Mucosa of descending colon (tissue), 3 donors: ENCODE measurements at regions not wholly inside any gene's neighbourhood (a gene's known extent, or its start where the extent isn't known, plus 50 kb on each side); places are given as distances from the start of the nearest gene placed in this dataset.
"Not testable (repeated sequence)": the region's sequence is repeated elsewhere in the genome, so short reads cannot be mapped to it uniquely, and the experiment has no call there.

ENCODE experiments used
- ATAC-seq: fragments of 200-7000 bp; cut with Tn5 transposase; one replicate; pipeline ENCODE4 v1.9.1; 2020; ENCODE audit warnings: mild to moderate bottlenecking, moderate library complexity
- DNase-seq, 3 donors: peaks; one replicate each; pipeline ENCODE4 v3.0.0-alpha.2; 2020
- H3K36me3 ChIP-seq: fragments of 200-600 bp; one replicate; pipeline ENCODE4 v1.8.0; 2021; ENCODE audit warnings: low read depth, mild to moderate bottlenecking
- H3K4me1 ChIP-seq: fragments of 200-600 bp; one replicate; pipeline ENCODE4 v1.8.0; 2021; ENCODE audit warnings: low read depth, mild to moderate bottlenecking
- H3K4me3 ChIP-seq: fragments of 200-600 bp; one replicate; pipeline ENCODE4 v1.8.0; 2021; ENCODE audit warnings: mild to moderate bottlenecking
- H3K9me3 ChIP-seq: fragments of 200-600 bp; one replicate; pipeline ENCODE4 v1.8.0; 2021; ENCODE audit warnings: mild to moderate bottlenecking
- intact Hi-C, 2 donors: fragments of 100-400 bp; cut with DNase I in 1 of 2; cut with micrococcal nuclease in 1 of 2; formaldehyde crosslinking; loops; one replicate each; pipeline versions ENCODE4 v1.11.0 to v1.11.1; 2022; cut with DNase I, micrococcal nuclease
- TF ChIP-seq, protein P1 (sequence below): fragments of 200-600 bp; IDR thresholded peaks from one replicate; pipeline ENCODE4 v1.8.0; 2022; ENCODE audit warnings: antibody characterized with exemption, mild to moderate bottlenecking
- donor health status: DM: no; HTN: no; CAD: no; lungs with moderate emphysema.
- donor health status: DM: no; HTN: no; CAD: no.
- donor health status: DM: no; HTN: yes; CAD: no.

DNA sequence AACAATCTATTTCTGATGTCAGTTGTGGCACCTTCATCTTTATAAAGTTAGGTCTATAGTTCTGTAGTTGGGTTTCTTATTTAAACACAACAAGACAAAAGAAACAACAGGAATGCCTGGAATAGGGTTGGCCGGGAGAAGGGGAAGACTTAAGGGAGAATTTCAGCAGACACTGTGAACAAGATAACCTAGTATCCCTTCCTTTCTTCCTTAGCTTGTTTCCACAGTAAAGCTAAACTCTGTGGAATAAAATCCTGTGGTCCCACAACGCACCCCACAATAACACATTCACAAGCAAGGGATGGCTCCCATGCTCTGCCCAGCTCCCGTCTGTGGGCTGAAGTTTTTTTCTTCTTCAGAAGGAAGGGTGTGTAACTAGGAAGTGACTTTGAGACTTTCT, 124.9 kb upstream of the SMARCA2 start:
- Histone ChIP-seq H3K9me3 (no peaks in the 10 kb centered on the region), H3K4me3 (no peak overlapping the region), H3K36me3 (no peaks in the 10 kb centered on the region), H3K4me1 (no peaks in the 10 kb centered on the region)
- ATAC-seq (no peak), DNase-seq (no peak)
- TF ChIP-seq, protein P1, sequence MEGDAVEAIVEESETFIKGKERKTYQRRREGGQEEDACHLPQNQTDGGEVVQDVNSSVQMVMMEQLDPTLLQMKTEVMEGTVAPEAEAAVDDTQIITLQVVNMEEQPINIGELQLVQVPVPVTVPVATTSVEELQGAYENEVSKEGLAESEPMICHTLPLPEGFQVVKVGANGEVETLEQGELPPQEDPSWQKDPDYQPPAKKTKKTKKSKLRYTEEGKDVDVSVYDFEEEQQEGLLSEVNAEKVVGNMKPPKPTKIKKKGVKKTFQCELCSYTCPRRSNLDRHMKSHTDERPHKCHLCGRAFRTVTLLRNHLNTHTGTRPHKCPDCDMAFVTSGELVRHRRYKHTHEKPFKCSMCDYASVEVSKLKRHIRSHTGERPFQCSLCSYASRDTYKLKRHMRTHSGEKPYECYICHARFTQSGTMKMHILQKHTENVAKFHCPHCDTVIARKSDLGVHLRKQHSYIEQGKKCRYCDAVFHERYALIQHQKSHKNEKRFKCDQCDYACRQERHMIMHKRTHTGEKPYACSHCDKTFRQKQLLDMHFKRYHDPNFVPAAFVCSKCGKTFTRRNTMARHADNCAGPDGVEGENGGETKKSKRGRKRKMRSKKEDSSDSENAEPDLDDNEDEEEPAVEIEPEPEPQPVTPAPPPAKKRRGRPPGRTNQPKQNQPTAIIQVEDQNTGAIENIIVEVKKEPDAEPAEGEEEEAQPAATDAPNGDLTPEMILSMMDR, result no peak
- intact Hi-C loops, result no loop called here

DNA sequence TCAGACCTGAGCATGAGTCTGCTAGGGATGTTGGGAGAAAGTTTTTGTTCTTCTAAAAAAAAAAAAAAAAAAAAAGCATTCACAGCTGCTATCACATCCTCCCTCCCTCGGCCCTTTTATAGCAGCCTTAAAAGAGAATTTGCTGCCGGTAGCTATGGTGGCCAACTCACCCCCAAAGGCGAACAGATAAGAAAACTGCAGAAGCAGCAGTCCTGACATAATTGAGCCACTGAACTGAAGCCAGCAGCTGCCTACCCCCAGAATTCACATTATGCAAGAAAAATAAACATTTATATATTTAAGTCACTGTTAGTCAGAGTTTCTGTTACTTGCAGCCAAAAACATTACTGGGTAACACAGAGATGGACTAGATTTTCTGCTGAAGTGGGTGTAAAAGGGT, 124.3 kb upstream of the SMARCA2 start:
- Histone ChIP-seq H3K4me3 (no peak overlapping the region), H3K36me3 (no peaks in the 10 kb centered on the region), H3K4me1 (no peaks in the 10 kb centered on the region), H3K9me3 (no peaks in the 10 kb centered on the region)
- DNase-seq, result no peak
- intact Hi-C loops, result no loop called here
- TF ChIP-seq, protein P1, result no peak
- ATAC-seq, result no peak

DNA sequence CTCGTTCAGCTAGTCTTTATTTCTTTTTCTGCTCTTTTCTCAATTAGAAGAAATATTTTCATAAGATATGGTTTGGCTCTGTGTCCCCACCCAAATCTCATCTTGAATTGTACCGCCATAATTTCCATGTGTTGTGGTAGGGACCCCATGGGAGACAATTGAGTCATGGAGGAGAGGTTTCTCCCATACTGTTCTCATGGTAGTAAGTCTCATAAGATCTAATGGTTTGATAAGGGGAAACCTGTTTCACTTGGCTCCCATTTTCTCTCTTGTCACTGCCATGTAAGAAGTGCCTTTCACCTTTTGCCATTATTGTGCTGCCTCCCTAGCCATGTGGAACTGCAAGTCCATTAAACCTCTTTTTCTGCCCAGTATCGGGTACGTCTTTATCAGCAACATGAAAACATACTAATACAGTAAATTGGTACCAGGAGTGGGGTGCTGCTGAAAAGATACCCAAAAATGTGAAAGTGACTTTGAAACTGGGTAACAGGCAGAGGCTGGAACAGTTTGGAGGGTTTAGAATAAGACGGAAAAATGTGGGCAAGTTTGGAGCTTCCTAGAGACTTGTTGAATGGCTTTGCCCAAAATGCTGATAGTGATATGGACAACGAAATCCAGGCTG, 112.0 kb upstream of the SMARCA2 start:
- H3K36me3 ChIP-seq, intact Hi-C loops, H3K4me3 ChIP-seq, DNase-seq, ATAC-seq, H3K4me1 ChIP-seq: not testable (repeated sequence)
- peaks cover 20% of the 10 kb centered on the region for H3K9me3 ChIP-seq

DNA sequence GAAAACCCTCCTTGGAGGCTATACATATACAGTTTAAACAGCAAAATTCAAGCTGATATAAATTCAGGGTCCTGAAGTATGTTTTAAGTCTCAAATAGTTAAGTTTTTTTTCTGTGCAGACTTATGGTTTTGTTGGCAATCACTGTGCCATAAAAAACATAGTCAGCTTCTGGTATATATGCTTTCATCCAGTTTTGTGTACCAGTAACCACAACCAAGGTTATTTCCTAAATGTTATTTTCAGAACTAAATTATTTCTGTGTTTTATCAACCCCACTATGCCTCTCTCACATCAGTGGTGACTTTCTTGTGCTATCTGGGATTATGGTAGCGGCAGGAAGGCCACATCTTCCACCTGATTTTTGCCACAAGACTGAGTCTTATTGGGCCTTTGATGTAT, 107.7 kb upstream of the SMARCA2 start:
- TF ChIP-seq, protein P1, result no peak
- no peaks in the 10 kb centered on the region for H3K36me3 ChIP-seq
- ATAC-seq (no peak), DNase-seq (no peak)
- peaks cover 15% of the 10 kb centered on the region for H3K9me3 ChIP-seq
- intact Hi-C loops, result no loop called here
- H3K4me3 ChIP-seq, result no peak overlapping the region
- no peaks in the 10 kb centered on the region for H3K4me1 ChIP-seq

DNA sequence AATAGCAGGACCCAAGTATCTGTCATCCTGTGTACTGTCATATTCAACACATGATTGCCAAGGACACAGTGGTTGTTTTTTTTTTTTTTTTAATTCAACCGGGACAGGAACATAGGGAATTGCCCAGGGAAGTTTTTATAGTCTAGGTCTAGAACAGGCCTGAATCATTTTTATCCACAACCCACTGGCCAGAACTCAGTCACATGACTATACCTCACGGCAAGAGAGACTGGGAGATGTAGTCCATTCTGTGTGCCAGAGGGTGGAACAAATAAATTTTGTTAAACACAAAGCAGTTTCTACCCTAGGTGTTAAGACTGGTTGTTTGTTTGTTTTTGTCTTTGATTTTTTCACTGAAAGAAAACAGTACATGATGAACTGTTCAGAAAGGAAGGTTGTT, 105.8 kb upstream of the SMARCA2 start:
- TF ChIP-seq, protein P1, result no peak
- Histone ChIP-seq H3K4me3 (no peak overlapping the region), H3K36me3 (no peaks in the 10 kb centered on the region), H3K4me1 (no peaks in the 10 kb centered on the region), H3K9me3 (peaks cover under 1% of the 10 kb centered on the region)
- ATAC-seq (no peak), DNase-seq (no peak)
- intact Hi-C loops, result no loop called here

DNA sequence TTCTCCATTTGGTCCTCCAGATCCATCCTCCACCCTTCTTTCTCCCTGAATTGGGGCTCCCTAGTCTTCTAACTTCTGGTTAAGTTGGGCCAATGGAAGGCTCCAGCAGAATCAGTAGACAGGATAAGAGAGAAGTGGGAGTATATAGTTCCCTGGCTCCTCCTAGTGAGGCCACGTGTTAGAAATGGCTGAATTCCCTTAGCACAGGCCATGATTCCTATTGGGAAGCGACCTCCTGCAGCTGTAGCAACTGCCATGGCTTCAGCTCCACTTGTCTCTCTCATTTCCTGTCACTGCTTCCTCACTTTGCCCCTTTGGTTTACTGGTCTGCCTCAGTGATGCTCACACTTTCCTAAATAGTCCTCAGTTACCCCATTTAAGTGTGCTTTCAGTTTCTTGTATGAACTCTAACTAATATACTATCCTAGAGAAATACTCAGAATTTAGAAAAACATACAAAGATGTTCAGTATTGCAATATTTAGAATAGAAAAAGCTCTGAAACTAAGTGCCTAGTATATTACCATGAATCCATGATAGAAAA, 104.8 kb upstream of the SMARCA2 start:
- no peaks in the 10 kb centered on the region for H3K4me1 ChIP-seq
- TF ChIP-seq, protein P1, result no peak
- intact Hi-C loops, result no loop called here
- no peak for DNase-seq
- no peaks in the 10 kb centered on the region for H3K9me3 ChIP-seq
- ATAC-seq, result no peak
- no peak overlapping the region for H3K4me3 ChIP-seq
- H3K36me3 ChIP-seq, result no peaks in the 10 kb centered on the region
